ENCODE measurements at regions not wholly inside any gene's neighbourhood (a gene's known extent, or its start where the extent isn't known, plus 50 kb on each side); places are given as distances from the start of the nearest gene placed in this dataset.

- Histone ChIP-seq H3K9me3 (ENCODE audit: control insufficient read depth in 4 of 4, low read length in 3 of 4) (peaks cover 0 to 3% (median 0%) of the 10 kb centered on the region in 4 donors), H3K27ac (ENCODE audit: low read depth in 1 of 2, low read length in 2 of 2) (no peak overlapping the region), H3K9ac (ENCODE audit: low read depth in 1 of 2, low read length in 2 of 2) (no peak overlapping the region), H3K4me1 (ENCODE audit: control insufficient read depth in 4 of 4, insufficient read depth in 4 of 4, low read length in 3 of 4) (no peaks in the 10 kb centered on the region), H3K36me3 (ENCODE audit: control insufficient read depth in 4 of 4, insufficient read depth in 3 of 4, low read depth in 1 of 4, low read length in 3 of 4) (no peaks in the 10 kb centered on the region), H3K27me3 (ENCODE audit: control insufficient read depth in 4 of 4, insufficient read depth in 4 of 4, low read length in 3 of 4) (no peaks in the 10 kb centered on the region), H3K4me3 (ENCODE audit: low read depth in 1 of 3, low read length in 3 of 3) (no peak overlapping the region)
- DNase-seq (ENCODE audit: low spot score) = no peak
- TF ChIP-seq, protein P1, sequence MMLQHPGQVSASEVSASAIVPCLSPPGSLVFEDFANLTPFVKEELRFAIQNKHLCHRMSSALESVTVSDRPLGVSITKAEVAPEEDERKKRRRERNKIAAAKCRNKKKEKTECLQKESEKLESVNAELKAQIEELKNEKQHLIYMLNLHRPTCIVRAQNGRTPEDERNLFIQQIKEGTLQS (IDR thresholded peaks at IDR 0.05) = no peak
- no peak for TF ChIP-seq EGR1 (IDR thresholded peaks at IDR 0.05; ENCODE audit: low read depth in 2 of 2)
- TF ChIP-seq HNF4A (conservative IDR thresholded peaks at IDR 0.05) = no peak
- TF ChIP-seq, protein P2, sequence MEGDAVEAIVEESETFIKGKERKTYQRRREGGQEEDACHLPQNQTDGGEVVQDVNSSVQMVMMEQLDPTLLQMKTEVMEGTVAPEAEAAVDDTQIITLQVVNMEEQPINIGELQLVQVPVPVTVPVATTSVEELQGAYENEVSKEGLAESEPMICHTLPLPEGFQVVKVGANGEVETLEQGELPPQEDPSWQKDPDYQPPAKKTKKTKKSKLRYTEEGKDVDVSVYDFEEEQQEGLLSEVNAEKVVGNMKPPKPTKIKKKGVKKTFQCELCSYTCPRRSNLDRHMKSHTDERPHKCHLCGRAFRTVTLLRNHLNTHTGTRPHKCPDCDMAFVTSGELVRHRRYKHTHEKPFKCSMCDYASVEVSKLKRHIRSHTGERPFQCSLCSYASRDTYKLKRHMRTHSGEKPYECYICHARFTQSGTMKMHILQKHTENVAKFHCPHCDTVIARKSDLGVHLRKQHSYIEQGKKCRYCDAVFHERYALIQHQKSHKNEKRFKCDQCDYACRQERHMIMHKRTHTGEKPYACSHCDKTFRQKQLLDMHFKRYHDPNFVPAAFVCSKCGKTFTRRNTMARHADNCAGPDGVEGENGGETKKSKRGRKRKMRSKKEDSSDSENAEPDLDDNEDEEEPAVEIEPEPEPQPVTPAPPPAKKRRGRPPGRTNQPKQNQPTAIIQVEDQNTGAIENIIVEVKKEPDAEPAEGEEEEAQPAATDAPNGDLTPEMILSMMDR (IDR thresholded peaks at IDR 0.05; ENCODE audit: low read depth, low read length, missing input control) = no peak
- no peak for TF ChIP-seq SP1 (IDR thresholded peaks at IDR 0.05)
- TF ChIP-seq FOXA2 (IDR thresholded peaks at IDR 0.05) = no peak
- no peak for TF ChIP-seq MAX (IDR thresholded peaks at IDR 0.05)
- TF ChIP-seq ZBTB33 (IDR thresholded peaks at IDR 0.05) = no peak
- TF ChIP-seq REST (IDR thresholded peaks at IDR 0.05) = no peak
- TF ChIP-seq TAF1 (conservative IDR thresholded peaks at IDR 0.05) = no peak
- TF ChIP-seq RAD21 (IDR thresholded peaks at IDR 0.05) = no peak
- TF ChIP-seq RXRA (IDR thresholded peaks at IDR 0.05) = no peak
- TF ChIP-seq FOXA1 (IDR thresholded peaks at IDR 0.05) = no peak
- no peak for TF ChIP-seq YY1 (IDR thresholded peaks at IDR 0.05)
- no peak for TF ChIP-seq GABPA (IDR thresholded peaks at IDR 0.05 in 1 of 2, conservative IDR thresholded peaks at IDR 0.05 in 1 of 2)
- 67% methylated on average over 4 of the region's 4 CpGs for WGBS
Measured at GRCh38 chr3:135549928-135550494, 415.5 kb upstream of the PPP2R3A start.

DNA sequence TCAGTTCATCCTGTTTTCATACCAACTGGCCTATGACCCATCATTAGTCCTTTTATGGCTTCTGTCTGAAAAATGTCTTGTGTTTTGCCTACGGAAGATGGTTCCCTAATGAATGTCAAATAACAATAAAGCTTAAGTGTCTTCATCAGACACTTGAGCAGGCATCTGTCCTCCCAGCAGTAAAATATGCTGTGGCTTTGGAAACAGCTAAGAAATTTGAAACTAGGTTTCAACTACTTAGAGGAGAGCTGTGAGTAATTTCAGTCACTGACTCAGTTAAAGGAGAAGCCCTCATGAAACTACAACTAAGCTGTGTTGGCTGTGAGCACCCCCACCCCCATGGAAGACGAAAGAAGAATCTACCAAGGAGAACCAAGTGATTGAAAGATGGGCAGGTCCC, 409.4 kb upstream of the PPP2R3A start:
- Histone ChIP-seq H3K36me3 (ENCODE audit: control insufficient read depth in 4 of 4, insufficient read depth in 3 of 4, low read depth in 1 of 4, low read length in 3 of 4) (no peaks in the 10 kb centered on the region), H3K27ac (ENCODE audit: low read depth in 1 of 2, low read length in 2 of 2) (no peak overlapping the region), H3K4me1 (ENCODE audit: control insufficient read depth in 4 of 4, insufficient read depth in 4 of 4, low read length in 3 of 4) (no peaks in the 10 kb centered on the region), H3K9me3 (ENCODE audit: control insufficient read depth in 4 of 4, low read length in 3 of 4) (no peaks in the 10 kb centered on the region), H3K27me3 (ENCODE audit: control insufficient read depth in 4 of 4, insufficient read depth in 4 of 4, low read length in 3 of 4) (no peaks in the 10 kb centered on the region), H3K9ac (ENCODE audit: low read depth in 1 of 2, low read length in 2 of 2) (no peak overlapping the region), H3K4me3 (ENCODE audit: low read depth in 1 of 3, low read length in 3 of 3) (no peak overlapping the region)
- whole genome bisulfite sequencing = 77% methylated on average over 2 of the region's 2 CpGs
- DNase-seq (ENCODE audit: low spot score) = no peak
- TF ChIP-seq TAF1 (conservative IDR thresholded peaks at IDR 0.05) (no peak), SP1 (IDR thresholded peaks at IDR 0.05) (no peak), RAD21 (IDR thresholded peaks at IDR 0.05) (no peak), ZBTB33 (IDR thresholded peaks at IDR 0.05) (no peak), REST (IDR thresholded peaks at IDR 0.05) (no peak), FOXA2 (IDR thresholded peaks at IDR 0.05) (no peak), EGR1 (IDR thresholded peaks at IDR 0.05; ENCODE audit: low read depth in 2 of 2) (no peak), HNF4G (IDR thresholded peaks at IDR 0.05) (no peak), GABPA (IDR thresholded peaks at IDR 0.05 in 1 of 2, conservative IDR thresholded peaks at IDR 0.05 in 1 of 2) (no peak), NR2F2 (IDR thresholded peaks at IDR 0.05) (no peak), HNF4A (conservative IDR thresholded peaks at IDR 0.05) (no peak), MAX (IDR thresholded peaks at IDR 0.05) (no peak)

Measured in liver (tissue), 8 donors.